ENCODE measurements at regions not wholly inside any gene's neighbourhood (a gene's known extent, or its start where the extent isn't known, plus 50 kb on each side); places are given as distances from the start of the nearest gene placed in this dataset.
A peak's percentile ranks its signal among the peaks of the same experiment; 100 is the strongest.

- Mint-ChIP-seq H3K4me3 (no peak overlapping the region), H3K27me3 (no peaks in the 10 kb centered on the region)
These were observed 109.1 kb upstream of the CTTNBP2 start for GRCh38 chr7:117982071-117983055.

GRCh38 chr7:117986645-117987269 lies 113.5 kb upstream of the CTTNBP2 start:
- H3K9me3 Mint-ChIP-seq: peaks cover 0 to 6% (median 0%) of the 10 kb centered on the region in 5 donors
- Histone ChIP-seq H3K4me1 (ENCODE audit: insufficient read depth, low read length) (no peaks in the 10 kb centered on the region), H3K9me3 (ENCODE audit: low read length) (no peaks in the 10 kb centered on the region), H3K27ac (ENCODE audit: low read depth, low read length) (no peak overlapping the region), H3K4me3 (ENCODE audit: low read length) (no peak overlapping the region), H3K27me3 (ENCODE audit: insufficient read depth, low read length, poor library complexity, severe bottlenecking) (no peaks in the 10 kb centered on the region), H3K36me3 (ENCODE audit: insufficient read depth, low read length) (no peaks in the 10 kb centered on the region)
- no peaks in the 10 kb centered on the region for H3K4me1 Mint-ChIP-seq
- H3K27ac Mint-ChIP-seq: no peak overlapping the region
- ChIA-PET POLR2A (no interaction called here), CTCF (no interaction called here)
- H3K27me3 Mint-ChIP-seq: no peaks in the 10 kb centered on the region
- no peaks in the 10 kb centered on the region for H3K36me3 Mint-ChIP-seq
- no peak overlapping the region for H3K4me3 Mint-ChIP-seq
- DNase-seq: no peak

More at GRCh38 chr7:117982071-117983055, 109.1 kb upstream of the CTTNBP2 start:
- no peaks in the 10 kb centered on the region for H3K4me1 Mint-ChIP-seq
- H3K27ac Mint-ChIP-seq: peak overlapping the region in 1 of 8 donors; percentile 54
- POLR2A ChIA-PET: no interaction called here
- no peaks in the 10 kb centered on the region for H3K9me3 ChIP-seq (ENCODE audit: low read length)
- CTCF ChIA-PET: no interaction called here
- no peaks in the 10 kb centered on the region for H3K36me3 ChIP-seq (ENCODE audit: insufficient read depth, low read length)
- peaks cover 0 to 6% (median 0%) of the 10 kb centered on the region in 5 donors for H3K9me3 Mint-ChIP-seq
- H3K27ac ChIP-seq (ENCODE audit: low read depth, low read length): no peak overlapping the region
- no peaks in the 10 kb centered on the region for H3K36me3 Mint-ChIP-seq
- H3K4me3 ChIP-seq (ENCODE audit: low read length): no peak overlapping the region
- H3K27me3 ChIP-seq (ENCODE audit: insufficient read depth, low read length, poor library complexity, severe bottlenecking): no peaks in the 10 kb centered on the region
- DNase-seq: no peak
- H3K4me1 ChIP-seq (ENCODE audit: insufficient read depth, low read length): no peaks in the 10 kb centered on the region

- Mint-ChIP-seq H3K4me1 (no peaks in the 10 kb centered on the region), H3K4me3 (no peak overlapping the region), H3K36me3 (no peaks in the 10 kb centered on the region), H3K27ac (no peak overlapping the region), H3K27me3 (no peaks in the 10 kb centered on the region), H3K9me3 (peaks cover 0 to 3% (median 0%) of the 10 kb centered on the region in 5 donors)
- H3K27me3 ChIP-seq (ENCODE audit: insufficient read depth, low read length, poor library complexity, severe bottlenecking): no peaks in the 10 kb centered on the region
- H3K9me3 ChIP-seq (ENCODE audit: low read length): no peaks in the 10 kb centered on the region
- ChIA-PET POLR2A (no interaction called here), CTCF (no interaction called here)
- H3K36me3 ChIP-seq (ENCODE audit: insufficient read depth, low read length): no peaks in the 10 kb centered on the region
- no peak for DNase-seq
- H3K4me1 ChIP-seq (ENCODE audit: insufficient read depth, low read length): no peaks in the 10 kb centered on the region
- no peak overlapping the region for H3K27ac ChIP-seq (ENCODE audit: low read depth, low read length)
- no peak overlapping the region for H3K4me3 ChIP-seq (ENCODE audit: low read length)
These were observed 117.6 kb upstream of the CTTNBP2 start for GRCh38 chr7:117990834-117991233.

DNA sequence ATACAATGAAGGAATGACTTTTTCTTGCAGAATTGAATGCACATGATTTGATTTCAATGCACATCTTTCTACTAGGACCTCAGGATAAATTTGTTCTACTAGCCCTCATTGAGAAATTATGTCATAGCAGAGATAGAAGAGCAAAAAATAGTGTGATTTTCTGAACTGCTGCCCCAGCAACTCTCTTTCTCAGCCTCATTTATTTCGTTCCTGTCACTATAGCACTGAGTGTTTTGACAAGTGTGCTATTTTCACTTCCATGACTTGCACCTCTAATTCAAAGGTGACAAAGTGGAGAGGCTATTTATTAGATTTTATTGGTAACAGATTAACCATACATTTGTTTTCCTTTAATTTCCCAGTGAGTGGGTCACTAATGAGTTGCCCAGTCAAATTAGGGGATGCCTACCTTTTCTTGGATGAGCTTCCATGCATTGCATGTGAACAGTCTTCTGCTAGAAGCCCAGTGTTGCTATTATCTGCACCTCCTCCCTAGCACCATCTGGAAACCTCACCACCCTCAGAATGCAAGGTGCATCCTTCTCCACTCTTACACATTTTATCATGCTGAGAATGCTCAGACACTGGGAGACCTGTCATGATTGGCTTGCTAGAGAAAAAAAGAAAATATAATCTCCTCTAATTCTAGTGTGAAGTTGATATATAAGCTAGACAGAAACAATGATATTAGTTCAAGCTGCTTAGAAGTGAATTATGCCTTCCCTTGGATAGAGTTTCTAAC lies 119.6 kb upstream of the CTTNBP2 start:
- H3K9me3 Mint-ChIP-seq: peaks cover 0 to 3% (median 0%) of the 10 kb centered on the region in 5 donors
- ChIA-PET POLR2A (no interaction called here), CTCF (no interaction called here)
- Histone ChIP-seq H3K4me3 (ENCODE audit: low read length) (no peak overlapping the region), H3K9me3 (ENCODE audit: low read length) (no peaks in the 10 kb centered on the region), H3K4me1 (ENCODE audit: insufficient read depth, low read length) (no peaks in the 10 kb centered on the region), H3K27ac (ENCODE audit: low read depth, low read length) (no peak overlapping the region), H3K36me3 (ENCODE audit: insufficient read depth, low read length) (no peaks in the 10 kb centered on the region), H3K27me3 (ENCODE audit: insufficient read depth, low read length, poor library complexity, severe bottlenecking) (no peaks in the 10 kb centered on the region)
- no peak overlapping the region for H3K27ac Mint-ChIP-seq
- DNase-seq: no peak
- H3K4me1 Mint-ChIP-seq: no peaks in the 10 kb centered on the region
- H3K36me3 Mint-ChIP-seq: no peaks in the 10 kb centered on the region
- H3K27me3 Mint-ChIP-seq: no peaks in the 10 kb centered on the region
- H3K4me3 Mint-ChIP-seq: no peak overlapping the region

DNA sequence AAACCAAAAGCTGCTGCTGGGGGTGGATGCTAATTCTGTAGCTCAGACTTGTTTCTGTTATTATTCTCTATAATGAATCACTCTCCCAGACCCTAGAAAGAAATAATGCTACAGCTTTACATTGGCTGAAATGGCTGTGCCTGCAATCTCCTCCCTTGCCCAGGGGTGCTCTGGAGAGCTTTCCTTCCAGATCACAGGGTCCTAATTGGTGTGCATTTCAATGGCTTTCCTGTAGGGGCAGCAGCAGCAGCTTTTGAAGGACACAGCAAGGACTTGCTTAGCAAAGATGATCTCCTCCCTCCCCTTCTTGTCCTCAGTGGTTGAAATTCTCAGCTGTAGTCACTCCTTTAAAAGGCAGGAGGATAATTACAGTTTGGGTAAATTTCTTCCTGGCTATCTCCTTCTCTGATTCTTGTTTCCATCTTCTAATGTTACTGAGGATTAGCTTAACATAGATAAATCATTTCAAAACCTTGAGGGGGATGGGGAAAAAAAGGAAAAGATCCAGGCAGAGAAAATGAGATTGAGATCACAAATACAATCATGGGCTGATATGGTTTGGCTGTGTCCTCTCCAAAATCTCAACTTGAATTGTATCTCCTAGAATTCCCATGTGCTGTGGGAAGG lies 120.2 kb upstream of the CTTNBP2 start:
- no peak overlapping the region for H3K4me3 Mint-ChIP-seq
- no peak overlapping the region for H3K4me3 ChIP-seq (ENCODE audit: low read length)
- H3K27me3 ChIP-seq (ENCODE audit: insufficient read depth, low read length, poor library complexity, severe bottlenecking): no peaks in the 10 kb centered on the region
- H3K36me3 ChIP-seq (ENCODE audit: insufficient read depth, low read length): no peaks in the 10 kb centered on the region
- no peaks in the 10 kb centered on the region for H3K4me1 Mint-ChIP-seq
- H3K9me3 Mint-ChIP-seq: no peaks in the 10 kb centered on the region
- H3K27ac ChIP-seq (ENCODE audit: low read depth, low read length): no peak overlapping the region
- no peaks in the 10 kb centered on the region for H3K9me3 ChIP-seq (ENCODE audit: low read length)
- CTCF ChIA-PET: no interaction called here
- DNase-seq: no peak
- no peaks in the 10 kb centered on the region for H3K4me1 ChIP-seq (ENCODE audit: insufficient read depth, low read length)
- H3K36me3 Mint-ChIP-seq: no peaks in the 10 kb centered on the region
- no peak overlapping the region for H3K27ac Mint-ChIP-seq
- POLR2A ChIA-PET: no interaction called here
- no peaks in the 10 kb centered on the region for H3K27me3 Mint-ChIP-seq

DNA sequence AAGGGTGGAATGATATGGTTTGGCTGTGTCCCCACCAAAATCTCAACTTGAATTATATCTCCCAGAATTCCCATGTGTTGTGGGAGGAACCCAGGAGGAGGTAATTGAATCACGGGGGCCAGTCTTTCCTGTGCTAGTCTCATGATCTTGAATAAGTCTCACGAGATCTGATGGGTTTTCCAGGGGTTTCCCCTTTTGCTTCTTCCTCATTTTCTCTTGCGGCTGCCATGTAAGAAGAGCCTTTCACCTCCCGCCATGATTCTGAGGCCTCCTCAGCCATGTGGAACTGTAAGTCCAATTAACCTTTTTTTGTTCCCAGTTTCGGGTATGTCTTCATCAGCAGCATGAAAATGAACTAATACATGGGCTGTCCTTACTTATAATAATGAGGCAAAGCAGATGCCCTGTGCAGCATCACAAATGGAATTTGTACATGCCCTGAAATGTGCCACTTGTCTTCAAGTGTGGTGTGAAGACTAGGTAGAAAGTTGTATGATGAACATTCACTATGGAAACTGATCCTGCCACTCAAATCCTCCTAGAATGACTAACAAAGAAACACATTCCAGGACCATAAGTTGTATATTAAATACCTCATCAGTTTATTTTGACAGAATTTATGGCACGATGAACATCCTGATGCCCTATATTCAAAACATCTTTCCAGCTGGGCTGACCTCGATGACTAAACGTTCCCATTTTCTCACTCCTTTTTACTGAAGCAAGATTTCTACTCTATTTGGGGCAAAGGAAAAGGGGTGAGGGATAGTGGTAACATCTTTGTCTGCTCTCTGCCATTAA lies 122.8 kb upstream of the CTTNBP2 start:
- Mint-ChIP-seq H3K36me3 (no peaks in the 10 kb centered on the region), H3K4me1 (no peaks in the 10 kb centered on the region), H3K27ac (no peak overlapping the region), H3K27me3 (no peaks in the 10 kb centered on the region), H3K9me3 (no peaks in the 10 kb centered on the region), H3K4me3 (no peak overlapping the region)
- Histone ChIP-seq H3K4me1 (ENCODE audit: insufficient read depth, low read length) (no peaks in the 10 kb centered on the region), H3K36me3 (ENCODE audit: insufficient read depth, low read length) (no peaks in the 10 kb centered on the region), H3K4me3 (ENCODE audit: low read length) (no peak overlapping the region), H3K27me3 (ENCODE audit: insufficient read depth, low read length, poor library complexity, severe bottlenecking) (no peaks in the 10 kb centered on the region), H3K27ac (ENCODE audit: low read depth, low read length) (no peak overlapping the region), H3K9me3 (ENCODE audit: low read length) (no peaks in the 10 kb centered on the region)
- POLR2A ChIA-PET: no interaction called here
- CTCF ChIA-PET: no interaction called here
- no peak for DNase-seq

DNA sequence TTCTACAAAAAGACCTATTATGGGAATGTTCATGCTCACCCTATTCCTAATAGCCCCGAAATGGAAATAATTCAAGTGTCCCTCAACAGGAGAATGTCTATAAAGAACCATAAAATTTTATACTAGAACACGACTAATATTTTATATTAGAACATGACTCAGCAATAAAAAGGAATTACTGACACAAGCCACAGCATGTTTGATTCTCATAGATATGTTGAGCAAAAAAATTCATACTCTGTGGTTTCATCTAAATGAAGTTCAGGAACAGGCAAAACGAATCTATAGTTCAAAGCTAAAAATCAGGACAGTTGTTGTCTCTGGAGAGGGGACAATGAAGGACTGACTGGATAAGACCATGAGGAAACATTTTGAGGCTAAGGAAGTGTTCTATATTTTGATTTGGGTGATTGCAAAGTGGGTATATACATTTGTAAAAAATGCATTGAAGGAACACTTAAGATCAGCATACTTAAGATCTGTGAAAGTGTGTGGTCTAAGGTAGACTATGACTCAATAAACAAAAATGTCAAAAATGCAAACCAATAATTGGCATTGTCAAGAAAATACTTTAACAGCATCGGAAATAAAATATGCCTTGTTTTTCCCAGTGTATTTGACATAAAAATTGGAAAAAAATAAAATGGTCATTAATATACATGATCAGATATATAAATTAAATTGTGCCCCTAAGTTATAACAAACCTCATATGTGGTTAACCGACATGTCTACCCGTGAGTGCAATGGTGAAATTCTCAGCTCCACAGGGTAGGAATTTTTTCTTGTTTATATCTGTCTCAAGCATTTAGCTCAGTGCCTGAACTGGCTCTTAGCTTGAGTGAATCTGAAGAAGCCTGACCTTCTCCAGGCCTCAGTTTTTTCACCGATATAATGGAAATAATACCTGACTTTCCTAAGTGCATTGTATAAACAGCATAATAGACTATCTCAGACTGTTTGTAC lies 124.9 kb upstream of the CTTNBP2 start:
- Histone ChIP-seq H3K27me3 (ENCODE audit: insufficient read depth, low read length, poor library complexity, severe bottlenecking) (no peaks in the 10 kb centered on the region), H3K9me3 (ENCODE audit: low read length) (no peaks in the 10 kb centered on the region), H3K36me3 (ENCODE audit: insufficient read depth, low read length) (no peaks in the 10 kb centered on the region), H3K27ac (ENCODE audit: low read depth, low read length) (no peak overlapping the region), H3K4me3 (ENCODE audit: low read length) (no peak overlapping the region), H3K4me1 (ENCODE audit: insufficient read depth, low read length) (no peaks in the 10 kb centered on the region)
- Mint-ChIP-seq H3K9me3 (no peaks in the 10 kb centered on the region), H3K36me3 (no peaks in the 10 kb centered on the region), H3K4me3 (no peak overlapping the region), H3K4me1 (no peaks in the 10 kb centered on the region), H3K27me3 (no peaks in the 10 kb centered on the region), H3K27ac (no peak overlapping the region)
- ChIA-PET POLR2A (no interaction called here), CTCF (no interaction called here)
- DNase-seq: no peak

Measured in CD8-positive, alpha-beta memory T cell (primary cell).